ENCODE measurements at regions not wholly inside any gene's neighbourhood (a gene's known extent, or its start where the extent isn't known, plus 50 kb on each side); places are given as distances from the start of the nearest gene placed in this dataset.
A peak's percentile ranks its signal among the peaks of the same experiment; 100 is the strongest.

DNA sequence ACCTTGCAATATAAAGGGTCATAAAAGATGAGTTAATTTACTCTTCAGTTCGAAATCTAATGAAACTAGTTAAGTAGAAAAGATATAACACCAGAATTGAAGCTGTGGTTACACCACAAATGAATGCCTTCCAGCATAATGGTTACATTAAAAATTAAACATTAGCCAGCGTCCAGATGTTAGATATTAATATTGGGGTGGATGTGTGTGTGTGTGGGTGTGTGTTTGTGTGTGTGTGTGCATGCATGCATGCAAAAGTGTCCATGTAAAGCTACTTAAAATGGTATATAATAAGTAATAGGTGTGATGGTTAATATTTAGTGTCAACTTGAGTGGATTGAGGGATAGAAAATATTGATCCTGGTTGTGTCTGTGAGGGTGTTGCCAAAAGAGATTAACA is 170.4 kb upstream of the FN1 start:
- in situ Hi-C loops (cut with MboI) (no loop called here), intact Hi-C loops (cut with micrococcal nuclease; ENCODE audit: unreplicated experiment) (no loop called here)
- DNase-seq (ENCODE audit: low read depth, low spot score) = no peak
- FAIRE-seq = no peak
- Histone ChIP-seq H3K79me2 (ENCODE audit: control insufficient read depth, insufficient read depth, low read length) (no peaks in the 10 kb centered on the region), H3K9me3 (replicated peaks; ENCODE audit: control insufficient read depth, insufficient read depth, low read length) (no peaks in the 10 kb centered on the region), H2AFZ (ENCODE audit: control insufficient read depth, low read depth, low read length) (no peak overlapping the region), H3K4me3 (no peak overlapping the region), H3K9ac (ENCODE audit: control insufficient read depth, insufficient read depth, low read length) (no peak overlapping the region), H3K4me2 (ENCODE audit: control insufficient read depth, insufficient read depth) (no peak overlapping the region), H3K27ac (ENCODE audit: control insufficient read depth, insufficient read depth) (no peak overlapping the region), H3K27me3 (replicated peaks in 1 of 2; ENCODE audit: control insufficient read depth in 2 of 2, insufficient read depth in 2 of 2, low read length in 1 of 2) (no peaks in the 10 kb centered on the region), H3K36me3 (ENCODE audit: control insufficient read depth in 2 of 2, insufficient read depth in 2 of 2, low read length in 1 of 2) (no peaks in the 10 kb centered on the region), H3K4me1 (ENCODE audit: control insufficient read depth, insufficient read depth, low read length) (no peaks in the 10 kb centered on the region), H4K20me1 (ENCODE audit: control insufficient read depth, insufficient read depth) (no peaks in the 10 kb centered on the region)
- ATAC-seq = peak; percentile 66
- ChIA-PET SMC1A (ENCODE audit: uncharacterized antibody, unreplicated experiment) (interaction anchor here (0.7 to 4.1 kb wide), 10 partner anchors 9 to 312 kb away, joined by 3 to 23 read pairs (median 3); no protein-coding TSS in a partner anchor), POLR2A (no interaction called here), CTCF (interaction anchor here (0.8 to 1.6 kb wide), 2 partner anchors 12 to 151 kb away, joined by 5 read pairs; no protein-coding TSS in a partner anchor), RAD21 (ENCODE audit: unreplicated experiment) (interaction anchor here (0.9 to 1.0 kb wide), 3 partner anchors 9 to 224 kb away, joined by 3 read pairs; no protein-coding TSS in a partner anchor)
- BruUV-seq (replicated peaks) = no TSS peak
- WGBS (ENCODE audit: insufficient coverage, insufficient replicate concordance, low lambda C conversion rate, missing lambda C conversion rate) = 10% methylated on average over 2 of the region's 2 CpGs
- TF ChIP-seq NR2C1 (IDR thresholded peaks at IDR 0.05) (no peak), YY1 (IDR thresholded peaks at IDR 0.05; ENCODE audit: low read depth, low read length) (no peak), CBX3 (IDR thresholded peaks at IDR 0.05; ENCODE audit: borderline replicate concordance, low read depth) (no peak), KLF5 (IDR thresholded peaks at IDR 0.05; ENCODE audit: partially characterized antibody) (no peak), BACH1 (IDR thresholded peaks at IDR 0.05; ENCODE audit: borderline replicate concordance) (no peak), MTA2 (IDR thresholded peaks at IDR 0.05; ENCODE audit: low read depth) (peak; percentile 90), FOXK2 (IDR thresholded peaks at IDR 0.05) (no peak), CEBPB (IDR thresholded peaks at IDR 0.05; ENCODE audit: borderline replicate concordance in 1 of 2, low read depth in 2 of 2, low read length in 2 of 2) (no peak), DPF2 (IDR thresholded peaks at IDR 0.05) (0 out of 2 replicates have a peak, but pooled peaks have one; percentile 61), NBN (IDR thresholded peaks at IDR 0.05) (peak; percentile 46; the same call in 1 of the 2 replicates), RUNX3 (IDR thresholded peaks at IDR 0.05; ENCODE audit: low read length) (no peak), FOS (IDR thresholded peaks at IDR 0.05; ENCODE audit: borderline replicate concordance, extremely low read depth, insufficient read length) (no peak), ZNF217 (IDR thresholded peaks at IDR 0.05) (0 out of 2 replicates have a peak, but pooled peaks have one; percentile 44), BMI1 (IDR thresholded peaks at IDR 0.05; ENCODE audit: borderline replicate concordance) (no peak), MEF2B (IDR thresholded peaks at IDR 0.05; ENCODE audit: partially characterized antibody, poor library complexity, severe bottlenecking) (peak; percentile 13)
- TF ChIP-seq, protein P1, sequence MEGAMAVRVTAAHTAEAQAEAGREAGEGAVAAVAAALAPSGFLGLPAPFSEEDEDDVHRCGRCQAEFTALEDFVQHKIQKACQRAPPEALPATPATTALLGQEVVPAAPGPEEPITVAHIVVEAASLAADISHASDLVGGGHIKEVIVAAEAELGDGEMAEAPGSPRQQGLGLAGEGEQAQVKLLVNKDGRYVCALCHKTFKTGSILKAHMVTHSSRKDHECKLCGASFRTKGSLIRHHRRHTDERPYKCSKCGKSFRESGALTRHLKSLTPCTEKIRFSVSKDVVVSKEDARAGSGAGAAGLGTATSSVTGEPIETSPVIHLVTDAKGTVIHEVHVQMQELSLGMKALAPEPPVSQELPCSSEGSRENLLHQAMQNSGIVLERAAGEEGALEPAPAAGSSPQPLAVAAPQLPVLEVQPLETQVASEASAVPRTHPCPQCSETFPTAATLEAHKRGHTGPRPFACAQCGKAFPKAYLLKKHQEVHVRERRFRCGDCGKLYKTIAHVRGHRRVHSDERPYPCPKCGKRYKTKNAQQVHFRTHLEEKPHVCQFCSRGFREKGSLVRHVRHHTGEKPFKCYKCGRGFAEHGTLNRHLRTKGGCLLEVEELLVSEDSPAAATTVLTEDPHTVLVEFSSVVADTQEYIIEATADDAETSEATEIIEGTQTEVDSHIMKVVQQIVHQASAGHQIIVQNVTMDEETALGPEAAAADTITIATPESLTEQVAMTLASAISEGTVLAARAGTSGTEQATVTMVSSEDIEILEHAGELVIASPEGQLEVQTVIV (IDR thresholded peaks at IDR 0.05; ENCODE audit: borderline replicate concordance, partially characterized antibody) = no peak
- TF ChIP-seq, protein P2, sequence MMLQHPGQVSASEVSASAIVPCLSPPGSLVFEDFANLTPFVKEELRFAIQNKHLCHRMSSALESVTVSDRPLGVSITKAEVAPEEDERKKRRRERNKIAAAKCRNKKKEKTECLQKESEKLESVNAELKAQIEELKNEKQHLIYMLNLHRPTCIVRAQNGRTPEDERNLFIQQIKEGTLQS (IDR thresholded peaks at IDR 0.05; ENCODE audit: borderline replicate concordance, extremely low read depth, low read depth, low read length) = no peak
- TF ChIP-seq, protein P3, sequence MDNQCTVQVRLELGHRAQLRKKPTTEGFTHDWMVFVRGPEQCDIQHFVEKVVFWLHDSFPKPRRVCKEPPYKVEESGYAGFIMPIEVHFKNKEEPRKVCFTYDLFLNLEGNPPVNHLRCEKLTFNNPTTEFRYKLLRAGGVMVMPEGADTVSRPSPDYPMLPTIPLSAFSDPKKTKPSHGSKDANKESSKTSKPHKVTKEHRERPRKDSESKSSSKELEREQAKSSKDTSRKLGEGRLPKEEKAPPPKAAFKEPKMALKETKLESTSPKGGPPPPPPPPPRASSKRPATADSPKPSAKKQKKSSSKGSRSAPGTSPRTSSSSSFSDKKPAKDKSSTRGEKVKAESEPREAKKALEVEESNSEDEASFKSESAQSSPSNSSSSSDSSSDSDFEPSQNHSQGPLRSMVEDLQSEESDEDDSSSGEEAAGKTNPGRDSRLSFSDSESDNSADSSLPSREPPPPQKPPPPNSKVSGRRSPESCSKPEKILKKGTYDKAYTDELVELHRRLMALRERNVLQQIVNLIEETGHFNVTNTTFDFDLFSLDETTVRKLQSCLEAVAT (IDR thresholded peaks at IDR 0.05) = 0 out of 2 replicates have a peak, but pooled peaks have one; percentile 30
- TF ChIP-seq, protein P4, sequence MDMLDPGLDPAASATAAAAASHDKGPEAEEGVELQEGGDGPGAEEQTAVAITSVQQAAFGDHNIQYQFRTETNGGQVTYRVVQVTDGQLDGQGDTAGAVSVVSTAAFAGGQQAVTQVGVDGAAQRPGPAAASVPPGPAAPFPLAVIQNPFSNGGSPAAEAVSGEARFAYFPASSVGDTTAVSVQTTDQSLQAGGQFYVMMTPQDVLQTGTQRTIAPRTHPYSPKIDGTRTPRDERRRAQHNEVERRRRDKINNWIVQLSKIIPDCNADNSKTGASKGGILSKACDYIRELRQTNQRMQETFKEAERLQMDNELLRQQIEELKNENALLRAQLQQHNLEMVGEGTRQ (IDR thresholded peaks at IDR 0.05; ENCODE audit: borderline replicate concordance, low read depth, low read length) = no peak
- TF ChIP-seq, protein P5, sequence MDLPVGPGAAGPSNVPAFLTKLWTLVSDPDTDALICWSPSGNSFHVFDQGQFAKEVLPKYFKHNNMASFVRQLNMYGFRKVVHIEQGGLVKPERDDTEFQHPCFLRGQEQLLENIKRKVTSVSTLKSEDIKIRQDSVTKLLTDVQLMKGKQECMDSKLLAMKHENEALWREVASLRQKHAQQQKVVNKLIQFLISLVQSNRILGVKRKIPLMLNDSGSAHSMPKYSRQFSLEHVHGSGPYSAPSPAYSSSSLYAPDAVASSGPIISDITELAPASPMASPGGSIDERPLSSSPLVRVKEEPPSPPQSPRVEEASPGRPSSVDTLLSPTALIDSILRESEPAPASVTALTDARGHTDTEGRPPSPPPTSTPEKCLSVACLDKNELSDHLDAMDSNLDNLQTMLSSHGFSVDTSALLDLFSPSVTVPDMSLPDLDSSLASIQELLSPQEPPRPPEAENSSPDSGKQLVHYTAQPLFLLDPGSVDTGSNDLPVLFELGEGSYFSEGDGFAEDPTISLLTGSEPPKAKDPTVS (IDR thresholded peaks at IDR 0.05; ENCODE audit: low read depth, low read length) = no peak
